ENCODE measurements at regions not wholly inside any gene's neighbourhood (a gene's known extent, or its start where the extent isn't known, plus 50 kb on each side); places are given as distances from the start of the nearest gene placed in this dataset.

DNA sequence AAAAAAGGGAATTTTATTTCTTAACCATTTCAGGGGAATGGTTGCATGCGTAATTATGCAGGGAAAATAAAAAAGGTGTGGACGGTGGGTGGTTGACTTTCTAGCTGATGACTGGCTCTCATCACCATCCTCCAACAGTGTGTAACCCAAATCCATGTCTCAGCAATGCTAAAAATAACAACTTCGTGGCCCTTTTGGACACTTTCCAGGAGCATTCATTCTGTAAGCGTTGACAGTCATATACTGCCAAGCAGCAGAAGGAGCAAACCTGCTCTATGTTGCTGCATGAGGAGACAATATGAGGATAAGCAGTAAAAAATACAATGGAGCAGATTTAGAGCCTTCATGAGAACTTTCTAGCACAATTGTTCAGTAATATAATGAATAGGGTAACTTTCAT, 189.1 kb downstream of the ANXA2 start:
- no peak for TF ChIP-seq EZH2phosphoT487 (IDR thresholded peaks at IDR 0.05; ENCODE audit: borderline replicate concordance)
- TF ChIP-seq, protein P1, sequence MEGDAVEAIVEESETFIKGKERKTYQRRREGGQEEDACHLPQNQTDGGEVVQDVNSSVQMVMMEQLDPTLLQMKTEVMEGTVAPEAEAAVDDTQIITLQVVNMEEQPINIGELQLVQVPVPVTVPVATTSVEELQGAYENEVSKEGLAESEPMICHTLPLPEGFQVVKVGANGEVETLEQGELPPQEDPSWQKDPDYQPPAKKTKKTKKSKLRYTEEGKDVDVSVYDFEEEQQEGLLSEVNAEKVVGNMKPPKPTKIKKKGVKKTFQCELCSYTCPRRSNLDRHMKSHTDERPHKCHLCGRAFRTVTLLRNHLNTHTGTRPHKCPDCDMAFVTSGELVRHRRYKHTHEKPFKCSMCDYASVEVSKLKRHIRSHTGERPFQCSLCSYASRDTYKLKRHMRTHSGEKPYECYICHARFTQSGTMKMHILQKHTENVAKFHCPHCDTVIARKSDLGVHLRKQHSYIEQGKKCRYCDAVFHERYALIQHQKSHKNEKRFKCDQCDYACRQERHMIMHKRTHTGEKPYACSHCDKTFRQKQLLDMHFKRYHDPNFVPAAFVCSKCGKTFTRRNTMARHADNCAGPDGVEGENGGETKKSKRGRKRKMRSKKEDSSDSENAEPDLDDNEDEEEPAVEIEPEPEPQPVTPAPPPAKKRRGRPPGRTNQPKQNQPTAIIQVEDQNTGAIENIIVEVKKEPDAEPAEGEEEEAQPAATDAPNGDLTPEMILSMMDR (conservative IDR thresholded peaks at IDR 0.05; ENCODE audit: low read length), result no peak

All from Loucy (cell line).